ENCODE measurements at regions not wholly inside any gene's neighbourhood (a gene's known extent, or its start where the extent isn't known, plus 50 kb on each side); places are given as distances from the start of the nearest gene placed in this dataset.

DNA sequence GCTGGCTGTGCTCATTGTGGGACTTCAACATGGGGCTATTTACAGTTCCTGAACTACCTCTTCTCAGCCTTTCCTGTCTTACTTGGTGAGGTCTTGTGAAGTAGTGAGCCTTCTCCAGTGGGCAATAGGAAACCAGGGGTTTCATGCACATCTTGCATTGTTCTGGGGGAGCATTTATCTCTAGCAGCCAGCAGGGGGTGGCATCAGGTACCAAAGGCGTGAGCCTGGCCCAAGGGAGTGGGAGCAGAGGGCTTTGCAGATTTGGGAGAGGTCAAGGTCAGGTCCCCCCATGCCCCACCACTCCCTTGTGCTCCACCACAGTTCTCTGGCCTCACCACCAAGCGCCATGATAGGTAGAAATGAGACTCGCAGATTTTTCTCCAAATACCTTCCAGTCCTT is 85.4 kb upstream of the NPTX2 start:
- DNase-seq: no peak
- Histone ChIP-seq H3K9me3 (peaks cover 0 to 35% (median 10%) of the 10 kb centered on the region in 8 donors), H3K27ac (no peak overlapping the region), H3K4me3 (no peak overlapping the region), H3K27me3 (replicated peaks in 1 of 7) (peaks cover 0 to 6% (median 0%) of the 10 kb centered on the region in 7 donors), H3K4me1 (no peaks in the 10 kb centered on the region), H3K36me3 (no peaks in the 10 kb centered on the region)
- WGBS, 5 donors: 74 to 82% (median 79%) methylated on average over 3 of the region's 3 CpGs
- no peak for TF ChIP-seq CTCF (IDR thresholded peaks at IDR 0.05 in 8 of 11, conservative IDR thresholded peaks at IDR 0.05 in 3 of 11)
- TF ChIP-seq POLR2AphosphoS5 (IDR thresholded peaks at IDR 0.05): no peak
- no peak for TF ChIP-seq POLR2A (IDR thresholded peaks at IDR 0.05)
- intact Hi-C loops (cut with DNase I; ENCODE audit: low total_unique reads): no loop called here

DNA sequence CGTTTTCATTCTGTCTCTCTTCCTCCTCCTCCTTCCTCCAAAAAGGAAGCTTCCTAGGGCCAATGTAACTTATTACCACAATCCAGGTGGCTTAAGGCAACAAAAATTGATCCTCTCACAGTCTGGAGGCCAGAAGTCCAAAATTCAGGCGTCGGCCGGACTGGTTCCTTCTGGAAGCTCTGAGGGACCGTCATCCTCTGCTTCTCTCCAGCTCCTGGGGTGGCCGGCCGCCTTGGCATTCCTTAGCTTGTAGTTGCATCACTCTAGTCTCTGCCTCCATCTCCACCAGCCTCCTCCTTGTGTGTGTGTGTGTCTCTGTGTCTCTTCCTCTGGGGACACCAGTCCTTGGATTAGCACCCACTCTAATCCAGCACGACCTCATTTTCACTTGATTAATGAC is 89.0 kb upstream of the NPTX2 start:
- intact Hi-C loops (cut with DNase I; ENCODE audit: low total_unique reads): no loop called here
- WGBS, 5 donors: 66 to 79% (median 71%) methylated on average over 8 of the region's 8 CpGs
- DNase-seq: peak; percentile 48

DNA sequence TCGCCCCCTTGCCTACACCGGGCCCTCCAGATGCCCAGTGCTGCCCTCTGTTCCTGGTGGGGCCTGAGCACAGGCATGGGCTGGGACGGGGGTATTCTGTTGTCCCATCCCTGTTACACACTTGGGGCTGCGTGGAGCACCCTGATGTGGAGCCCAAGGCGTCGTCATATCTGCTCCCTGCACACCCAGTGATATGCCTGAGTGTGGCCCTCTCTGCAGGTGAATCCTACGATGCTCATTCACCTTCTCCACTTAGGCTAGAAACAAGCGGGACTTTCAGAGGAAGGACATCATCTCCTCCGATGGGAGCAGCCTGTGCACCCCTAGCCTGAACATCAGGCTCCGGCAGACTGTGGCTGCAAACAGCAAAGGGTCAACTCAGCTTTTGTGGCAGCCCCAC is 91.0 kb upstream of the NPTX2 start:
- Histone ChIP-seq H3K27me3 (replicated peaks in 1 of 7) (peaks cover 0 to 16% (median 0%) of the 10 kb centered on the region in 7 donors), H3K36me3 (no peaks in the 10 kb centered on the region), H3K4me1 (no peaks in the 10 kb centered on the region), H3K27ac (no peak overlapping the region), H3K4me3 (no peak overlapping the region), H3K9me3 (peaks cover 0 to 20% (median 3%) of the 10 kb centered on the region in 8 donors)
- intact Hi-C loops (cut with DNase I; ENCODE audit: low total_unique reads): no loop called here
- WGBS, 5 donors: 78 to 92% (median 87%) methylated on average over 8 to 10 of the region's 10 CpGs
- TF ChIP-seq POLR2AphosphoS5 (IDR thresholded peaks at IDR 0.05) (no peak), CTCF (IDR thresholded peaks at IDR 0.05 in 8 of 11, conservative IDR thresholded peaks at IDR 0.05 in 3 of 11) (no peak), POLR2A (IDR thresholded peaks at IDR 0.05) (no peak)
- DNase-seq: peak; percentile 63

More for the DNA sequence above, 89.0 kb upstream of the NPTX2 start:
- no peak overlapping the region for H3K27ac ChIP-seq
- H3K27me3 ChIP-seq (replicated peaks in 1 of 7): peaks cover 0 to 6% (median 0%) of the 10 kb centered on the region in 7 donors
- H3K4me3 ChIP-seq: no peak overlapping the region
- peaks cover 0 to 38% (median 13%) of the 10 kb centered on the region in 8 donors for H3K9me3 ChIP-seq
- H3K36me3 ChIP-seq: no peaks in the 10 kb centered on the region
- no peaks in the 10 kb centered on the region for H3K4me1 ChIP-seq
- TF ChIP-seq POLR2AphosphoS5 (IDR thresholded peaks at IDR 0.05) (no peak), POLR2A (IDR thresholded peaks at IDR 0.05) (no peak)

GRCh38 chr7:98521089-98521692 is 95.9 kb upstream of the NPTX2 start:
- 83 to 88% (median 85%) methylated on average over 9 to 12 of the region's 12 CpGs for WGBS, 5 donors
- Histone ChIP-seq H3K4me1 (no peaks in the 10 kb centered on the region), H3K27me3 (replicated peaks in 1 of 7) (peaks cover 0 to 10% (median 0%) of the 10 kb centered on the region in 7 donors), H3K27ac (no peak overlapping the region), H3K4me3 (no peak overlapping the region), H3K9me3 (peaks cover 0 to 10% (median 2%) of the 10 kb centered on the region in 8 donors), H3K36me3 (no peaks in the 10 kb centered on the region)
- DNase-seq: peak; percentile 20
- TF ChIP-seq POLR2AphosphoS5 (IDR thresholded peaks at IDR 0.05): no peak
- TF ChIP-seq POLR2A (IDR thresholded peaks at IDR 0.05): no peak
- TF ChIP-seq CTCF (IDR thresholded peaks at IDR 0.05 in 8 of 11, conservative IDR thresholded peaks at IDR 0.05 in 3 of 11): no peak
- intact Hi-C loops (cut with DNase I; ENCODE audit: low total_unique reads): no loop called here

All from spleen (tissue), 11 donors.